Calu3 (cell line): ENCODE measurements at regions not wholly inside any gene's neighbourhood (a gene's known extent, or its start where the extent isn't known, plus 50 kb on each side); places are given as distances from the start of the nearest gene placed in this dataset.

Experiments
- BruUV-seq: library from RNA; stranded (reverse); fragments of 400-500 nt; replicated peaks from 2 replicates; lab custom pipeline; 2021; lab: Mats Ljungman, UMichigan
- CTCF ChIA-PET: fragments of 300-600 bp; sonication (Branson Sonifier 250); formaldehyde crosslinking; loops from one replicate; lab custom pipeline; 2022; ENCODE audit warnings: antibody characterized with exemption; lab: Charles Lee
- DNase-seq: peaks from one replicate; pipeline ENCODE4 v3.0.0; 2022
- H3K27ac Mint-ChIP-seq: one replicate; pipeline ENCODE4 v1.8.0; 2022; ENCODE audit warnings: mixed read lengths; ENCODE audit not compliant: unreplicated experiment
- H3K27me3 Mint-ChIP-seq: one replicate; pipeline ENCODE4 v1.8.0; 2022; ENCODE audit warnings: mixed read lengths; ENCODE audit not compliant: unreplicated experiment
- H3K36me3 Mint-ChIP-seq: one replicate; pipeline ENCODE4 v1.8.0; 2022; ENCODE audit warnings: mild to moderate bottlenecking, moderate library complexity, mixed read lengths; ENCODE audit not compliant: insufficient read depth, unreplicated experiment
- H3K4me1 Mint-ChIP-seq: one replicate; pipeline ENCODE4 v1.8.0; 2022; ENCODE audit warnings: mild to moderate bottlenecking, low read depth, mixed read lengths; ENCODE audit not compliant: unreplicated experiment
- H3K4me3 Mint-ChIP-seq: one replicate; pipeline ENCODE4 v1.8.0; 2022; ENCODE audit warnings: mild to moderate bottlenecking, low read depth, moderate library complexity, mixed read lengths; ENCODE audit not compliant: unreplicated experiment
- H3K9me3 Mint-ChIP-seq: one replicate; pipeline ENCODE4 v1.8.0; 2022; ENCODE audit warnings: low read depth, mixed read lengths; ENCODE audit not compliant: unreplicated experiment
- CTCF ChIP-seq: fragments of 200-600 bp; IDR thresholded peaks from one replicate; pipeline ENCODE4 v1.8.0; 2022; ENCODE audit warnings: antibody characterized with exemption; ENCODE audit not compliant: unreplicated experiment
- intact Hi-C: fragments of 100-400 bp; cut with micrococcal nuclease; formaldehyde crosslinking; loops from one replicate; pipeline ENCODE4 v1.10.0; 2022; ENCODE audit not compliant: unreplicated experiment

- H3K9me3 Mint-ChIP-seq: peaks cover 7% of the 10 kb centered on the region
- intact Hi-C loops: no loop called here
- no peaks in the 10 kb centered on the region for H3K4me1 Mint-ChIP-seq
- no peaks in the 10 kb centered on the region for H3K36me3 Mint-ChIP-seq
- no peak for TF ChIP-seq CTCF
- CTCF ChIA-PET: no interaction called here
- no peaks in the 10 kb centered on the region for H3K27me3 Mint-ChIP-seq
- DNase-seq: no peak
- H3K4me3 Mint-ChIP-seq: no peak overlapping the region
- no peak overlapping the region for H3K27ac Mint-ChIP-seq
- no TSS peak for BruUV-seq
Measured at GRCh38 chr6:23224540-23224939, 655.2 kb downstream of the HDGFL1 start.

- Mint-ChIP-seq H3K27me3 (no peaks in the 10 kb centered on the region), H3K4me1 (no peaks in the 10 kb centered on the region), H3K27ac (no peak overlapping the region), H3K9me3 (peaks cover 7% of the 10 kb centered on the region), H3K4me3 (no peak overlapping the region), H3K36me3 (no peaks in the 10 kb centered on the region)
- CTCF ChIA-PET: interaction anchor here (0.9 to 1.7 kb wide), 2 partner anchors 10 to 14 kb away, joined by 3 to 4 read pairs; no protein-coding TSS in a partner anchor
- intact Hi-C loops: no loop called here
- TF ChIP-seq CTCF: no peak
- DNase-seq: no peak
- BruUV-seq: no TSS peak
Measured at GRCh38 chr6:23228439-23229024, 659.2 kb downstream of the HDGFL1 start.

GRCh38 chr6:23243854-23244253, 674.5 kb downstream of the HDGFL1 start:
- peaks cover 10% of the 10 kb centered on the region for H3K9me3 Mint-ChIP-seq
- no peak for TF ChIP-seq CTCF
- no TSS peak for BruUV-seq

GRCh38 chr6:23244300-23244699, 674.9 kb downstream of the HDGFL1 start:
- no peaks in the 10 kb centered on the region for H3K4me1 Mint-ChIP-seq

More at GRCh38 chr6:23243854-23244253, 674.5 kb downstream of the HDGFL1 start:
- H3K36me3 Mint-ChIP-seq: no peaks in the 10 kb centered on the region
- no peaks in the 10 kb centered on the region for H3K27me3 Mint-ChIP-seq
- no peaks in the 10 kb centered on the region for H3K4me1 Mint-ChIP-seq
- intact Hi-C loops: no loop called here
- CTCF ChIA-PET: no interaction called here
- H3K27ac Mint-ChIP-seq: no peak overlapping the region
- no peak for DNase-seq
- no peak overlapping the region for H3K4me3 Mint-ChIP-seq

More at GRCh38 chr6:23244300-23244699, 674.9 kb downstream of the HDGFL1 start:
- BruUV-seq: no TSS peak
- DNase-seq: no peak
- H3K27ac Mint-ChIP-seq: no peak overlapping the region
- TF ChIP-seq CTCF: no peak
- peaks cover 10% of the 10 kb centered on the region for H3K9me3 Mint-ChIP-seq
- no peaks in the 10 kb centered on the region for H3K36me3 Mint-ChIP-seq
- CTCF ChIA-PET: no interaction called here
- intact Hi-C loops: no loop called here
- no peaks in the 10 kb centered on the region for H3K27me3 Mint-ChIP-seq
- no peak overlapping the region for H3K4me3 Mint-ChIP-seq
